Body of pancreas (tissue), 4 donors: ENCODE measurements at regions not wholly inside any gene's neighbourhood (a gene's known extent, or its start where the extent isn't known, plus 50 kb on each side); places are given as distances from the start of the nearest gene placed in this dataset.

Source experiments
- POLR2A ChIP-seq, 3 donors: fragments of 450-650 bp; IDR thresholded peaks; one replicate each; pipeline ENCODE4 v1.6.1; 2016; ENCODE audit warnings: antibody characterized with exemption in 3 of 3, mild to moderate bottlenecking in 2 of 3
- TF ChIP-seq, protein P1 (sequence below), 7 experiments: fragments of 450-650 bp in 4 of 7; fragments of 200-600 bp in 3 of 7; sonication (generic) in 3 of 7; IDR thresholded peaks; one replicate each; pipeline ENCODE4 v1.5.1; 2016 to 2019; ENCODE audit warnings: antibody characterized with exemption in 7 of 7

DNA sequence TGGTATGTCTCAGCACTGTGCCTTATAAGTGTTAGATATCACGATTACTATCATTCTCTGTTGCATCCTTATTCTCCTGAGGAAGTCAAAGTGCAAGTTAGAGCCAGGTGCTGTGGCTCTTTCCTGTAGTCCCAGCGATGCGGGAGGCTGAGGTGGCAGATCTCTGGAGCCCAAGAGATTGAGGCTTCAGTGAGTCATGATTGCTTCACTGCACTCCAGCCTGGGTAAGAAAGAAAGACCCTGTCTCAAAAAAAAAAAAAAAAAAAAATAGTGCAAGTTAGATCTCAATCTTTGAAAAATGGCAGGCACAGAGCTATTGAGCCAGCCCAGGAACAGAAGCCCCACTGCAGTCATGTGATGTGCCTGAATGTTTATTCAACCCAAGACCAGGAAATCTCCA lies 147.8 kb upstream of the POGK start:
- TF ChIP-seq POLR2A (IDR thresholded peaks at IDR 0.05), result no peak
- TF ChIP-seq, protein P1, sequence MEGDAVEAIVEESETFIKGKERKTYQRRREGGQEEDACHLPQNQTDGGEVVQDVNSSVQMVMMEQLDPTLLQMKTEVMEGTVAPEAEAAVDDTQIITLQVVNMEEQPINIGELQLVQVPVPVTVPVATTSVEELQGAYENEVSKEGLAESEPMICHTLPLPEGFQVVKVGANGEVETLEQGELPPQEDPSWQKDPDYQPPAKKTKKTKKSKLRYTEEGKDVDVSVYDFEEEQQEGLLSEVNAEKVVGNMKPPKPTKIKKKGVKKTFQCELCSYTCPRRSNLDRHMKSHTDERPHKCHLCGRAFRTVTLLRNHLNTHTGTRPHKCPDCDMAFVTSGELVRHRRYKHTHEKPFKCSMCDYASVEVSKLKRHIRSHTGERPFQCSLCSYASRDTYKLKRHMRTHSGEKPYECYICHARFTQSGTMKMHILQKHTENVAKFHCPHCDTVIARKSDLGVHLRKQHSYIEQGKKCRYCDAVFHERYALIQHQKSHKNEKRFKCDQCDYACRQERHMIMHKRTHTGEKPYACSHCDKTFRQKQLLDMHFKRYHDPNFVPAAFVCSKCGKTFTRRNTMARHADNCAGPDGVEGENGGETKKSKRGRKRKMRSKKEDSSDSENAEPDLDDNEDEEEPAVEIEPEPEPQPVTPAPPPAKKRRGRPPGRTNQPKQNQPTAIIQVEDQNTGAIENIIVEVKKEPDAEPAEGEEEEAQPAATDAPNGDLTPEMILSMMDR (IDR thresholded peaks at IDR 0.05), result no peak
